Adrenal gland (tissue), 5 donors: ENCODE measurements at regions not wholly inside any gene's neighbourhood (a gene's known extent, or its start where the extent isn't known, plus 50 kb on each side); places are given as distances from the start of the nearest gene placed in this dataset.
"Not testable (repeated sequence)": the region's sequence is repeated elsewhere in the genome, so short reads cannot be mapped to it uniquely, and the experiment has no call there.

Experiments
- CTCF ChIP-seq, 6 experiments: fragments of 450-650 bp in 4 of 6; fragments of 200-600 bp in 2 of 6; sonication (generic) in 1 of 6; IDR thresholded peaks; 1 replicate in 5 of 6; 2 replicates in 1 of 6; pipeline versions ENCODE4 v1.5.1 to v1.8.0; 2016 to 2021; ENCODE audit warnings: antibody characterized with exemption in 6 of 6, mild to moderate bottlenecking in 2 of 6, moderate library complexity in 1 of 6
- POLR2A ChIP-seq, 2 donors: fragments of 450-650 bp; IDR thresholded peaks; one replicate each; pipeline ENCODE4 v1.6.1; 2017; ENCODE audit warnings: antibody characterized with exemption in 2 of 2, mild to moderate bottlenecking in 2 of 2, moderate library complexity in 1 of 2
- donor health status: DM: no; HTN: no; CAD: no.

- TF ChIP-seq POLR2A, CTCF (IDR thresholded peaks at IDR 0.05): not testable (repeated sequence)
Measured at GRCh38 chr1:241425091-241425490, 68.1 kb upstream of the RGS7 start.
